Glomerular visceral epithelial cell (primary cell): ENCODE measurements at regions not wholly inside any gene's neighbourhood (a gene's known extent, or its start where the extent isn't known, plus 50 kb on each side); places are given as distances from the start of the nearest gene placed in this dataset.
"Not testable (repeated sequence)": the region's sequence is repeated elsewhere in the genome, so short reads cannot be mapped to it uniquely, and the experiment has no call there.

Source experiments
- DNase-seq: peaks from one replicate; pipeline ENCODE4 v3.0.0-alpha.2; 2016; ENCODE audit errors: extremely low spot score

DNA sequence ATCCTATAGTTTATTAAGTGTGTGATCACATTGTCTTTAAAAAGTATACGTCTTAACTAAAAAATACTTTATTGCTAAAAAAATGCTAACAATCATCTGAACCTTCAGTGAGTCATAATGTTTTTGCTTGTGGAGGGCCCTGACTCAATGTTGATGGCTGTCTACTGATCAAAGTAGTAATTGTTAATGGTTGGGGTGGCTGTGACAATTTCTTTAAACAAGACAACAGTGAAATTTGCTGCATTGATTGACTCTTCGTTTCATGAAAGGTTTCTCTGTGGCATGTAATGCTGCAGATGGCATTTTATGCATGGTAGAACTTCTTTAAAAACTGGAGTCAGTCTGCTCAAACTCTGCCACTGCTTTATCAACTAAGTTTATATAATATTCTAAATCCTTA, 101.4 kb upstream of the IL15 start:
- DNase-seq, result no peak

- no peak for DNase-seq
These were observed 98.4 kb upstream of the IL15 start for GRCh38 chr4:141538001-141538400.

DNA sequence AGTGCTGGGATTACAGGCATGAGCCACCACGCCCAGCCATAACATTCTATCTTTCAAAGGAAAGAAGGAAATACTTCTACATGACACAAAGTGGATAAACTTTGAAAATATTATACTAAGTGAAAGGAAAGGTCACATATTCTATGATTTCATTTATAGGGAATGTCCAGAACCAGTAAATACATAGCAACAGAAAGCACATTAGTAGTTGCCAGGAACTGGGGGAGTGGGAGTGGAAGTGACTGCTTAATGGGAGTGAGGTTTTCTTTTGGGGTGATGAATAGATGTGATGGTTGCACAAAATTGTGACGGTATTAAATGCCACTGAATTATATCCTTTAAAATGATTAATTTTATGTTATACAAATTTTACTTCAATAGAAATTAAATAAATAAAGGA, 95.7 kb upstream of the IL15 start:
- peak; percentile 1 for DNase-seq

DNA sequence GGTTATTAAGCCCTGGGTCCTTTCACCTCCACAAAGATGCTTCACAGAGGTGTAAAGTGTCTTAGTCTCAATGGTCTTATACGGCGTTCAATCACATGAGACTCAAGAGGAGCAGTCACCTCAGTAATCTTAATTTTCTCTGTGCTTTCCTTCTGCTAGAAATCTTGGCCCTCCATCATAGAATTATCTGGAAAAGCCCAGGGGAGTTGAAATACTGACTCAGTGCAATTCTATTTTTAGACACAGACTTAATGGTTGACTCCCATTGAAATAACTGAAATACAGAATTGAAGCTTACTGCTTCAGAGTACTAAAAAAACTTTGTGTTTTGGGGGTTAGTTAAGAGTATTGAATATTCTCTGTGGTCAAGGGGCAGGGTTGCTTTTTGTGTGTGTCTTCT, 94.5 kb upstream of the IL15 start:
- DNase-seq, result no peak

DNA sequence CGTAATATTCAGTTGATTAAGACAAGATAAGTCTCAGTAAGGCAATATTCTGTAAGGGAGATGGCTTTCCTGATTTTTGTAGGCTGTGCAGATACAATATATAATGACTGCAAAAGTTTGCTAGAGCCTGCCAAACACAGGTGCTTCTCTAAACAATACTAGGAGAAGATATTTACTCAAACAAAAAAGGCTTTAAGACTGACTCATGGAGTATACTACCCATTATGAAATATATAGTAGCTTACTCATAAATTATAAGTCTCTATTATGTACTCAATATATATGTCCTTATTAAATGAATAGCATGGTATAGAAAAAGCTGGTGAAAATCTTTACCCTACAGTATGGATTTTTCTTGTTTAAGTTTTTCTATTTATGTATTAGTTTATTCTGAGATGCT, 93.2 kb upstream of the IL15 start:
- no peak for DNase-seq

- DNase-seq, result no peak
These were observed 92.7 kb upstream of the IL15 start for GRCh38 chr4:141543706-141544105.

- no peak for DNase-seq
These were observed 87.6 kb upstream of the IL15 start for GRCh38 chr4:141548791-141549190.

GRCh38 chr4:141560056-141560455, 76.3 kb upstream of the IL15 start:
- no peak for DNase-seq

- no peak for DNase-seq
These were observed 73.7 kb upstream of the IL15 start for GRCh38 chr4:141562649-141563048.

DNA sequence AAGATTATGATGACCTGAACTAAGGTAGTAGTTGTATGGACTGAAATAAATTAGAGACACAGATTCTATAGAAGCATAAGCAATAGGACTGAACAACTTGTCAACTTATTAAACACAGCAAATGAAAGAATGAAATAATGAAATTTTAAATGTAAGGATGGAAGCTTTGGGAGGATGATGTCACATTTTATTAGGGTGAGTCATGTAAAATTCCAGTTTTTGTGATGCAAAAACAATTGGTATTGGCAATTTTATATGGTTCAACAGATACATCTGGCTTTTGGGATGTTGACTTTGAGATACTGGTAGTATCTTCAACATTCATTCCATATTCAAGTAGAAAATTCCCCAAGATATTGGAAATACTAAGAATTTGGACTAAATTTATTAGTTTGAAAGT, 72.7 kb upstream of the IL15 start:
- no peak for DNase-seq

DNA sequence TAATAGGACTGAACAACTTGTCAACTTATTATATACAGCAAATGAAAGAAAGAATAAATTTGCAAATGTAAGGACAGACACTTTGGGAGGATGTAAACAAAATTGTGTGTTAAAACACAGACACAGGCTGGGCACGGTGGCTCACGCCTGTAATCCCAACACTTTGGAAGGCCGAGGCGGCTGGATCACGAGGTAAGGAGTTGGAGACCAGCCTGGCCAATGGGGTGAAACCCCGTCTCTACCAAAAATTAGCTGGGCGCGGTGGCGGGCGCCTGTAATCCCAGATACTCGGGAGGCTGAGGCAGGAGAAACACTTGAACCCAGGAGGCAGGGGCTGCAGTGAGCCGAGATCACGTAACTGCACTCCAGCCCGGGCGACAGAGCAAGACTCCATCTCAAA, 71.4 kb upstream of the IL15 start:
- not testable (repeated sequence) for DNase-seq

DNA sequence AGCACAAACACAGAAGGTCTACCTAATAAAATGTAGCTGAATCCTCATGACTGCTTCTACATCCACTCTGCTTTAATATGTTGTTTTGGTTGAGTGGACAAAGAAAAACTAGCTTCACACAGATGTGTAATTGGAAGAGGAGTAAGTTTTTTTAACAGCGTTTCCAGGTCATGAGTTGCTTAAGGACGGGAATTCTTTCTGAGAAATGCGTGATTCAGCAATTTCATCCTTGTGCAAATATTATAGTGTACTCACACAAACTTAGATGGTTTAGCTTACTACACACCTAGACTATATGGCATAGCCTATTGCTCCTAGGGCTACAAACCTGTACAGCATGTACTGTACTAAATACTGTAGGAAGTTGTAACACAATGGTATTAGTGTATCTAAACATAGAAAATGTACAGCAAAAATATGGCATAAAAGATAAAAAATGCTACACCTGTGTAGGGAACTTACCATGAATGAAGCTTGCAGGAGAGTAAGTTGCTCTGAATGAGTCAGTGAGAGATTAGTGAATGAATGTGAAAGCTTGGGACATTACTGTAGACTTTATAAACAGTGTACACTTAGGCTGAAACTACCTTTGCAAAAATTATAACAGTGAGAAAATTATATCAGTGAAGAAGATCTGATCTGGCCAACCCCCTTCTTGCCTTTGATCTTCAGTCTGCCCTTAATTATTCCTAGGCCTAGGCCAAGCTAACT, 70.8 kb upstream of the IL15 start:
- DNase-seq, result peak; percentile 76

DNA sequence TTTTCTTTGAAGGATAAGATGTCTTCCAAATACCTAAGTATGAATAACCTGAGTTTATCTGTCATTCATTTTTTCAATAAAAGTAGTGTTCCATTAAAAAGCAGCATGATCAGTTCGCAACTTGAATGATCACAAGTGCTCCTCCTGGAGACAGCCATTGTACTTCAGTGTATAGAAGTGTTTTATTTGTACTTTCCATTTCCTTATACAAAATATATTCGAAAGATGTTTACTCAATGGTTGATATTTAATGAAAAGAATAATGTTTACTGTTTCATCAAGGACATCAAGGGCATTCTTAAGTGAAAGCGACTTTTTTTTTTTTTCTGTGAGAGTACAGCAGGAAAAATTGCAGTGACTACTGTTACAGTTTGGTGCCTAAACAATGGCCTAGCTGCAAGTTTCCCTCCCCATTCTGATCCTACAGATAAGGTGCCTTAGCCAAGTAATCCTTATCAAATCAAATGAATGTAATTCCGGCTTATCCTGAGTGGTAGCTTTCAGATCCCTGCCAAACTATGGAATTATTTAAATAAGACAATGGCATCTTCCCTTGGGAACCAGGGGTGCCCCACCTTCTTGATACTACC, 69.0 kb upstream of the IL15 start:
- DNase-seq, result no peak

DNA sequence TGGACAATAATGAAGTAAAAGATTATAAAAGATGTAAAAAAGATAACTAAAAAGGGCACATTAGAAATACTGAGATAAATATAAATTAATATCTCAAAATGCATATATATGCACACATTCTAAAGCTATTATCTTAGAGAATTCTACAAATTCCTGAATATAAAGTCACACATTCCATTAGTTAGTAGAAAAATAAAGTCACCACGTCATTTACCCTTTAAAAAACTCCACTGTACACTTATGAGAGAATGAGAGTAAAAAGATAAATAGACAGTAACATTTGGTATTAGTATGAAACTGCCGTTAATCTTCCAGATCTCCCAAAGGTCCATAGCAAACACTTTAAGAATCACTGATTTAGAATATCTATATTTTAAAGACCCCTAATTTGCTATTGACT, 67.2 kb upstream of the IL15 start:
- DNase-seq, result no peak

DNA sequence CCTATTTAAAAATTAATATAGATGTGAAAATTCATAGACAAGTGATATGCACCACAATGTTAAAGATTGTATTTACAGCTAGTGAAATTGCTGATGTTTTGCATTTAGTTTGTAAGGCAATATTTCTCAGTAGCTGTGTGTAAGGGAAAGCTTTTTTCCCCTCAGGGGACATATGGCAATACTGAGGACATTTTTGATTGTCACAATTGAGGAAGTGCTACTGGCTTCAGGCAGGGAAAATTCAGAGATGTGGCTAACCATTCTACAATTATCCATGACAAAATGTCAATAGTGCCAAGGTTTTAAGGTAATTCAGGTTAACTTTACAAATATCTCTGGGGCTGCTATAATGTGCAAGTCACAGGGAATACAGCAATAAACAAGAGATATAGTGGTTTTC, 66.1 kb upstream of the IL15 start:
- no peak for DNase-seq

DNA sequence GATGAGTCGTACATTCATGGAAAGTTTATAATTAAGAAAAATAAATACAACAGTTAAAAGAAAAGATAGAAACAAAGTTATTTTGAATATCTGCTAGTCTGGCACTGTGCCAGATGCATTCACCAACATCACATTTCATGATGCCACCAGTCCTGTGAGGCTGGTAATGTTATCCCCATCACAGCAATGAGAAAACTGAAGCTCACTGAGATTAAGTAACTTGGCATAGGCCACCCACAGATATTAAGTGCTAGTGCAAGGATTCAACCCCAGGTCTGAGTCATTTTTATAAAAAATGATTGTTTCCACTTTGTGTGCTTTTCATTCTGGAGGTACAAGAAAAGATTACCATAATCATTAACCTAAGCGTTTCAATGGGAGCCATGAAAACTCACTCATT, 65.0 kb upstream of the IL15 start:
- DNase-seq, result peak; percentile 71

DNA sequence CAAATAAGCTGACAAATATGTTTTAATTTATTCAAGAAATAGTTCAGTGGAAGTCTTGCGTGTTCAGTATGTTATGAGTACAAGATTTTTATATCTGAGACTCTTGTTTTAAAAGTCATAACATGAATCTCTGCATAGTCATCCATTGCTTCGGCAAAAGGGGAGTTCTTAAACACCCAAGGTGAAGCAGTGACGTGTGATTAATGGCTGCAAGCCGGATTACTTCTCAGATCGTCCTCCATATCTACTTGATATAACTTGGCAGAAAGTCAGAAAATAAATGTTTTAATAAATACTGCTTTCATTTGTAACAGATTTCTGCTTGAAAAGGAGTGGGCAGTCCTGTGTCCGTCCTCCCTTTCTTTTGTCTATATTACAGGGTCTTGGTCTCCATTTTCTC, 64.6 kb upstream of the IL15 start:
- no peak for DNase-seq

GRCh38 chr4:141573678-141574077, 62.7 kb upstream of the IL15 start:
- DNase-seq, result no peak

DNA sequence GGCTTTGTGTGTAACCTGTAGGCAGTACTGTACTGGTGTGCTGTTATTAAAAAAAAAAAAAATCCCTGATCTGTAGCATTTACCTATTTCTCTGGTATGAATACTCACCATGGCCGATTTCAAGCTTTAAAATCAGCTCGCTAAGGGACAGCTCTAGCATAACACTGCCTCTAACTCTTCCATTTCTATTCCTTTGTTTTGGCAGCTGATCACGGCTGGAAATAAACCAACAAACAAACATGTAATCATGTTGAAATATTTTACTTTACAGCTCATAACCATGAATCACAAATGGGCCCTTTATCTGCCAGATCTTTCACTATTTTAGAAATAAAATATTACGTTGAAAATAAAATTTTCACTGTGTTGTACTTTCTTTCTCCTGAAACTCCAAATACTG, 60.5 kb upstream of the IL15 start:
- DNase-seq, result no peak

DNA sequence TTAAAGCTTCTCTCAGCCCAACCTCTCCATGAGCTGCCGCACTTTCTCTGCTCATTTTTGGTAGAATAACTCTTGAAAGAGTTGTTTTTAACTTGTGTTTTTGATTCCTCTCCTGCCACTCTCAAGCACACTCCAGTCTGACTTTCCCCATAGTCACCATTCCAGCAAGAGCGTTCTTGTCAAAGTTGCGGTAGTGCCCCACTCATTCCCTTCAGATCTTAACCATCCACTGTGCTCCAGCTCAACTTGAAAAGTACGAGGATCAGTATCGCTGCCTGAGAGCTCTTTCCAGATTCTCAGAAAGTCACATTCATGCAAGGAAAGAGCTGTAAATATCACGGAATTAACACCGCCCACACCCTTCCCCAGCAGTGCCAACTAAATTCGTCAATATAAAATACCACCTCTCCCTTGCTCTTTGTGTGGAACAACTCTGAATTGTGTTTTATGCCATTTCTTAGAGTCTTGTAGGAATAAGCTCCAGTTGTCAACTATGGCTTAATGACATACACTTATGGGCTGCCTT, 59.7 kb upstream of the IL15 start:
- DNase-seq, result no peak

GRCh38 chr4:141578451-141578850, 57.9 kb upstream of the IL15 start:
- no peak for DNase-seq

DNA sequence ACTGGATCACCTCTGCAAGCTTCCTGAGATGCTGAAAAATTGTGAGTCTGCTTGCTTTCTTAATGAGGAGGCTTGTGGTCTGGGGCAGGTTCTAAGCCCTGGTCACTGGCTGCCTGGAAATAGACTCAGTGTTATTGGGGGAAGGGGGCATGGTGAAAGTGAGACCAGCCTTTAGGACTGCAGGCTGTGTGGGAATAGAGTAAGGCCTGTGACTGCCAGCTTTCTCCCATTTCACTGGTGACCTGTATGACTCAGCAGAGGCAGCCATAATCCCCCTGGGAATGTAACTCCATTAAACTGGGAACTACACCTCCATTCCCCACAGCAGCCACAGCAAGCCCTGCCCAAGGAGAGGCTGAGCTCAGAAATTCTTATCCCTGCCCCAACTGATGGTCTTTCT, 55.9 kb upstream of the IL15 start:
- peak; percentile 16 for DNase-seq
